HG03521 (cell line): ENCODE measurements at regions not wholly inside any gene's neighbourhood (a gene's known extent, or its start where the extent isn't known, plus 50 kb on each side); places are given as distances from the start of the nearest gene placed in this dataset.

Experiments used
- ATAC-seq: cut with Tn5 transposase; IDR thresholded peaks from one replicate; pipeline ENCODE4 v1.9.1; 2021; ENCODE audit warnings: mild to moderate bottlenecking, moderate library complexity; ENCODE audit not compliant: unreplicated experiment

DNA sequence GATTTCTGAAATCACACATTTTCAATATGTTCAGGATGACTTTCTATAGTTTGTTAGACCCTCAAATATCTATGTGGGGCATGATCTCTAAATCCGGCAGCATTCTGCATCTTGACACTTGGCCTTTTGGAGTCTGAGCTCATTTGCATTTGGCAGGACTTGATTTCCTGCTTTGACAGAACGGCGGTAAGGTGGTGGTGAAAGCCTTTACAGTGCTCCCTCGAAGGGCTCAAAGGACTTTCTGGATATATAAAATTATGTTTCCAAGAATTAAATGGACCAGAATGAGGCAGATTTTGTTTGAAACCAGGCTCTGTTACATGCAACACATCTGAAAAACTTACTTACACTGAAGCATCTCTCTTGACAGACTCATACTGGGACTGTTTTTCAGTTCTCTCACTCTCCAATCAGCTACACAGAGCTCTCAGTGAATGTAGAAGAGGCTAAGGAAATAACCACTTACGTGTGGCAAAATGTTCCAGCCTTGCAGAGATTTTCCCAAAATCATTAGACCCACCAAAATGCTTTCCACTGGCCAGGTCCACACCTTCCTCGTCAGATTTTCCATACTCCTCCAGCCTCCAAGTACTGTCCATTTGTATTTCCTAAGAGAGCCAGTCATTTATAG, 207.2 kb downstream of the SPRY2 start:
- ATAC-seq: no peak

GRCh38 chr13:80132741-80133601, 208.0 kb downstream of the SPRY2 start:
- no peak for ATAC-seq

DNA sequence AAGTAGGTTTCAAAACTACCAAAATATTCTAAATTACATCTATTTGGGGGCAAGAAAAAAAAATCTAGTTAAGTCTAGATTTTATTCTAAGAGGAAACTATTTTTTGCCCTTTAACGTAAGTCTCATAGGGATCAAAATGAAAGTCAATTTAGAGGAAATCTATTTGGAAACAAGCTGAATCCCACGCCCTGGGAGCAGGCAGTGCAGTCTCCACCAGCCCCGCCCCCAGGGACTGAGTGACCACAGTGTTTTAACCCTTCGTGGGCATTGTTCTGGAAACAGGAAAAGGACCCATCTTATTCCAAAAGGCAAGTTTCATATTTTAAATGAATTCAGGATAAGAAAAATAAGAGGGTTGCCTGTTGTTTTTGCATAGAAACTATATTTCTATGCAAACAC, 209.7 kb downstream of the SPRY2 start:
- ATAC-seq: no peak

- ATAC-seq: no peak
These were observed 214.4 kb downstream of the SPRY2 start for GRCh38 chr13:80126389-80127068.

DNA sequence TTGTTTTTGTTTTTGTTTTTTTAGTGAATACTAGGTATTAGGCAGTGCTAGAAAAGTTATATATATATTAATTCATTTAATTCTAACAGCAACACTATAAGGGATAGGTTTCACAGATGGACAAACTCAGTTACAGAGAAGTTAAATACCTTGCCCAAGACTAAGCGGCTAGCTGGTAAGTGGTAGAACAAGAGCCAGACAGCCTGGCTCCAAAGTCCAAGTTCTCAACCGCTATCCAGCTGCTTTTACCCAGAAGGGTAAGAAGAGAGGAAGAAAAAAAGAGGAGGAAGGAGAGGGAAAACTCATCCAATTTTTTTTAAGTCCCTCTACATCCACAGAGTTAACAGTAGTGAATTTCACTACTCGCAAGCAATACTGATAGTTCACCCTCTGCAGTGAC, 217.0 kb downstream of the SPRY2 start:
- no peak for ATAC-seq

DNA sequence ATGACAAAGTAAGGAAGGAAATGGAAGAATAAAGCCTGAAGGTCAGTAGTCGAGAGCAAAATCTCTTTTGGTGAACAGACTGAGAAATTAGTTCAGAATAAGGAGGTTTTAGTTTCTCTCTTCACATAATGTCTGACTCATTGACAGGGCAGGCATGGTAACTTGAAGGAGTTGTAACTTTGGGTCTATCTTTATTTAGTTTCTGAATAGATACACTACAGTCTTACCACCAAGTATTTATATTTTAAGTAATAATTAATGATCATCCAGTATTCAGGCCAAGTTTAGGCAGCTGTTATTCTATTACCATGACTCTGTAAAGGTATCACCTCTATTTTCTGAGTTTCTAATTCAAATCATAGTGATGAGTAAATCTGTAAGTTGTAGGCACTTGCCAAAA, 219.9 kb downstream of the SPRY2 start:
- no peak for ATAC-seq

- no peak for ATAC-seq
These were observed 222.4 kb downstream of the SPRY2 start for GRCh38 chr13:80118506-80118905.

DNA sequence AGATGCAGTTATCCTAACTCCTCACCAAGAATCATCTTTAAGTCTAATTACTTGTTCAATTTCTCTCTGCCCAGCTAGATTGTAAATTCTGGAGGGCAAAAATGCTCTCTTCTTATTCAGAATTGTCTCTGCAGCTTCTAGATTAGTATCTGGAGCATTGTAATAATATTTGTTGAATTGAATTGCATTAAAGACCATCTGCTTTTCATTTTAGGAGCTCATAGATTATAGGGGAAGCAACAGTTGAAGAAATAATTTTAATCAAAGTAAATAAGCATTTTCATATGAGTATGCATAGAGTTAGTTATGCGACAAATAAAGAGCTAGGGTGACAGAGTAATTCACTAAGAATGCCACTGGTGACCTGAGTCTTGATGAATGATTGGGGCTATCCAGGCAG, 222.8 kb downstream of the SPRY2 start:
- no peak for ATAC-seq

GRCh38 chr13:80117515-80117914, 223.4 kb downstream of the SPRY2 start:
- ATAC-seq: no peak

DNA sequence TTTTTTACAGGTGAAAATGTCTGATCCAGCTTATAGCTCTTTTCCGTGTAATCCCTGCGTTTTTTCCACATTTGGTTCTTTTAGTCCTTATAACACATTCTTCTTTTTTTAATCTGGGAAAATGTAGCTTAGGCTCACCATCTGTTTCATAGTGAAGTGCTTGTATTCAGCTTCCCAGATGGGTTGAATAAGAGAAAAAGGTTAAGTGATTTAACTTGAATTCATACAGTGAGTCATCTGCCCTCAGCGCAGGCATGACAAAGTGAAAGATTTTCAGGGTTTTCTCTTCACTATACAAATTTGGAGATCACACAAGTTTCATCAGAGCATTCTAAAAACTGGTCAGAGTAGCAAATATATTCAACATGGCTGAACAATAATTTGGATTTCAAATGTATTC, 224.8 kb downstream of the SPRY2 start:
- no peak for ATAC-seq

GRCh38 chr13:80115616-80116015, 225.3 kb downstream of the SPRY2 start:
- no peak for ATAC-seq

- ATAC-seq: no peak
These were observed 227.0 kb downstream of the SPRY2 start for GRCh38 chr13:80113714-80114454.

DNA sequence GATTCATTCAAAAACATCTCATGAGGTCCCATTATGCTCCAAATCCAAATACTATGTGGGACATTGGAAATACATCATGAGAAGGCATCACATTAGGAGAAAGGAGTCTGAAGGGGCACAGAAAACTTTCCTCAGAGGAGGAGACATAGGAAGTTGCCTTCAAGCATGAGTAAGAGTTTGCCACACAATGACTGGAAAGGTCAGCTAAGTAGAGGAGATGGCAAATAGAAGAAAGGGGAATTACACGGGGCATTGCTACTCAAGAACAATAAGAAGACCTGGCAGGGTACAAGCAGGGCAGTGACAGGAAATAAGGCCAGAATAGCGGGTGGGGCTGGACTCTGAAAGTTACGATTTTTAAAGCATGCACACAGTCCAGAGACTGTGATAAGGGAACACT, 231.6 kb downstream of the SPRY2 start:
- no peak for ATAC-seq

GRCh38 chr13:80105350-80105749, 235.6 kb downstream of the SPRY2 start:
- no peak for ATAC-seq

GRCh38 chr13:80101040-80101439, 239.9 kb downstream of the SPRY2 start:
- ATAC-seq: no peak

DNA sequence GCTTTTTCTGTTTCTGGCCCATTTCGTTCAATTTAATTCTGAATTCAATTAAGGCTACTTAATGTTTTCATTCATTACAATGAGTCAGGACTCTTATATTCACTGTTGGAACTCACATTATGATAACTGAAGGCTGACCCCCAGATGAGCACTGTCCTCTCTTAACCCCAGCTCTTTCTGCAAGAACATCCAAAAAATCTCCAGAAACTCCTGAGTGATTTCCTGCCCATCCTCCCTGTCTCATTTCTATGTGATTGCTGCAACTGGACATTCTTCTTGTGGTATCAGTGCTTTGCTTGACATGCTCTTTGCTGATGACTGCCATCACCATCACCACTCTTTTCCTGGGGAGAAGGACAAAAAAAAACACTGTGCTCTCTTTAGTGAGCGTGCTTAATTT, 240.3 kb downstream of the SPRY2 start:
- ATAC-seq: no peak

DNA sequence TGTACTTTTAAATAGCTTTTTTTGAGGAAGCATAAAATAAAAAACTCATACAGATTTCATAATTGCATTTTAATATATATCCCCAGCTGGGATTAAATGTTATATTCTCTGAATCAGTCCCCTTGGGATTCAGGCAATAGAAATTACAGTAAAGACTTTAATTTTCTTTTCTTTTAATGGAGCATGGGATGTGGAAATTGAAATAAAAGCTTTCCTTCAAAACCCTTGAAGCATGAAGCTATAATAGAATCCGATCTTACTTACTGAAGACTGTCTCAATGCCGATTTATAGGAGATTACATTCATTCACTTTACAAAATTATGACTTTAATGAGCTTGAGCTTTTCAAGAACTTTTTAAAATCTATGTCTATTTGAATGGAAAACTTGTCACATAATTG, 243.4 kb downstream of the SPRY2 start:
- no peak for ATAC-seq

GRCh38 chr13:80096383-80096782, 244.5 kb downstream of the SPRY2 start:
- no peak for ATAC-seq

- no peak for ATAC-seq
These were observed 246.4 kb downstream of the SPRY2 start for GRCh38 chr13:80094526-80094925.

DNA sequence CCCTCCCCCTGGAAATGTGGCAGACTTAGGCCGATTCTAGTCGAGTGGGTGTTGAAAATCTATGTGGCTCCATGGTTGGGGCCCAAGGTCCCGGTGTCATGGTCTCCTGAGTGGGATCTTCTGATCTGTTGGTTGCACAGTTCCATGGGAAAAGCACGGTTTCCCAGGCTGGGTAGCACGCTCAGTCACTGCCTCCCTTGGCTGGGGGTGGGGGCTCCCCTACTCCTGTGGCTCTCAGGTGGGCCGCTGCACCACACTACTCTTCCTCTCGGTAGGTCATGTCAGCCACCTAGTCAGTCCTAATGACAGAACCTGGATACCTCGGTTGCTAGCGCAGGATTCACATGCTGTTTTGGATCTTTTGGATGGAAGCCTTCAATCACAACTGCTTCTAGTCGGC, 247.0 kb downstream of the SPRY2 start:
- ATAC-seq: no peak

DNA sequence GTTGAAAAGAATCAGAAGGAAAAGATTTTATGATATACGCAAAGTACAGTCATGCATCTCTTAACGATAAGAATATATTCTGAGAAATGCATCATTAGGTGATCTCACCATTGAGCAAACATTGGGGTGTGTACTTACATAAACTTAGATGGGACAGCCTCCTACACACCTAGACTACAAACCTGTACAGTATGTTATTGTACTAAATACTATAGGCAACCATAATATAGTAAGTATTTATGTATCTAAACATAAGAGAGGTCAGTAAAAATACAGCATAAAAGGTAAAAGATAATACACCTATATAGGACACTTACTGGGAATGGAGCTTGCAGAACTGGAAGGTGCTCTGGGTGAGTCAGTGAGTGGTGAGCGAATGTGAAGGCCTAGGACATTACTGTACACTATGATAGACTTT, 254.6 kb downstream of the SPRY2 start:
- ATAC-seq: no peak
